SJSA1 (cell line): ENCODE measurements at regions not wholly inside any gene's neighbourhood (a gene's known extent, or its start where the extent isn't known, plus 50 kb on each side); places are given as distances from the start of the nearest gene placed in this dataset.

Experiments used
- DNase-seq, 2 experiments: peaks; one replicate each; pipeline ENCODE4 v3.0.0-alpha.2; 2015 to 2020; ENCODE audit warnings: low spot score in 2 of 2, low read depth in 1 of 2
- H3K27ac ChIP-seq: fragments of 250-450 bp; sonication (Bioruptor Pico); 2 replicates; pipeline ENCODE4 v1.5.1; 2020; ENCODE audit warnings: mild to moderate bottlenecking, moderate library complexity
- H3K27me3 ChIP-seq: fragments of 250-450 bp; sonication (Bioruptor Pico); replicated peaks from 2 replicates; pipeline ENCODE4 v1.5.1; 2020; ENCODE audit warnings: mild to moderate bottlenecking, moderate library complexity
- H3K36me3 ChIP-seq: fragments of 250-450 bp; sonication (Bioruptor Pico); 2 replicates; pipeline ENCODE4 v1.5.1; 2020; ENCODE audit warnings: mild to moderate bottlenecking
- H3K4me1 ChIP-seq: fragments of 250-450 bp; sonication (Bioruptor Pico); replicated peaks from 2 replicates; pipeline ENCODE4 v1.6.1; 2021; ENCODE audit warnings: mild to moderate bottlenecking
- H3K4me3 ChIP-seq: fragments of 250-450 bp; sonication (Bioruptor Pico); 2 replicates; pipeline ENCODE4 v1.5.1; 2020; ENCODE audit warnings: mild to moderate bottlenecking
- H3K9me3 ChIP-seq: fragments of 250-450 bp; sonication (Bioruptor Pico); replicated peaks from 2 replicates; pipeline ENCODE4 v1.5.1; 2020; ENCODE audit warnings: mild to moderate bottlenecking

- Histone ChIP-seq H3K36me3 (no peaks in the 10 kb centered on the region), H3K4me3 (no peak overlapping the region), H3K27me3 (no peaks in the 10 kb centered on the region), H3K9me3 (no peaks in the 10 kb centered on the region), H3K4me1 (no peaks in the 10 kb centered on the region), H3K27ac (no peak overlapping the region)
- no peak for DNase-seq
These were observed 233.5 kb downstream of the MATN1 start for GRCh38 chr1:30489737-30490389.

- no peaks in the 10 kb centered on the region for H3K27me3 ChIP-seq
These were observed 235.0 kb downstream of the MATN1 start for GRCh38 chr1:30488324-30488913.

DNA sequence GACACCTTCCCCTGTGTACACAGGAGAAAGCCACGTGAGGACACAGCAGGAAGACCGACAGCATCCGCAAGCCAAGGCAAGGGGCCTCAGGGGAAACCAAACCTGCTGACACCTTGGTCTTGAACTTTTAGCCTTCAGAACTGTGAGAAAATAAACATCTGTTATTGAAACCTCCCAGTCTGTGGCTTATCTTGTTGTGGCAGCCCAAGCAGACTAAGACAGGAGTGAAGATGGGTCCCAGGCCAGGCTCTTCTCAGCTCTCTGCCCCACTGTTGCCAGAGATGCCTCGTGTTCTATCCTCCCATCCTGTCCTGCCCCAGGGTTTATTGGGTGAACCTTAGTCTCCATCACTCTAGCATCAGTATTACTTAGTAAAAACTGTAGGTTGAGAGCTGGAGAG is 236.3 kb downstream of the MATN1 start:
- no peak overlapping the region for H3K27ac ChIP-seq
- no peak for DNase-seq
- H3K4me1 ChIP-seq: no peaks in the 10 kb centered on the region
- H3K4me3 ChIP-seq: no peak overlapping the region
- peaks cover 8% of the 10 kb centered on the region for H3K9me3 ChIP-seq
- H3K36me3 ChIP-seq: no peaks in the 10 kb centered on the region
- no peaks in the 10 kb centered on the region for H3K27me3 ChIP-seq

More at GRCh38 chr1:30488324-30488913, 235.0 kb downstream of the MATN1 start:
- Histone ChIP-seq H3K36me3 (no peaks in the 10 kb centered on the region), H3K4me3 (no peak overlapping the region), H3K27ac (no peak overlapping the region), H3K4me1 (no peaks in the 10 kb centered on the region), H3K9me3 (no peaks in the 10 kb centered on the region)
- DNase-seq: no peak

GRCh38 chr1:30485072-30485471 is 238.3 kb downstream of the MATN1 start:
- DNase-seq: no peak
- H3K27ac ChIP-seq: no peak overlapping the region
- no peaks in the 10 kb centered on the region for H3K36me3 ChIP-seq
- H3K9me3 ChIP-seq: peaks cover 18% of the 10 kb centered on the region
- H3K4me3 ChIP-seq: no peak overlapping the region
- H3K4me1 ChIP-seq: no peaks in the 10 kb centered on the region
- no peaks in the 10 kb centered on the region for H3K27me3 ChIP-seq

GRCh38 chr1:30484668-30485067 is 238.7 kb downstream of the MATN1 start:
- Histone ChIP-seq H3K36me3 (no peaks in the 10 kb centered on the region), H3K27ac (no peak overlapping the region), H3K9me3 (peaks cover 18% of the 10 kb centered on the region), H3K4me3 (no peak overlapping the region), H3K4me1 (no peaks in the 10 kb centered on the region), H3K27me3 (no peaks in the 10 kb centered on the region)
- no peak for DNase-seq

GRCh38 chr1:30479575-30479974 is 243.8 kb downstream of the MATN1 start:
- Histone ChIP-seq H3K9me3 (peaks cover 18% of the 10 kb centered on the region), H3K27me3 (no peaks in the 10 kb centered on the region), H3K36me3 (no peaks in the 10 kb centered on the region), H3K27ac (no peak overlapping the region), H3K4me1 (no peaks in the 10 kb centered on the region), H3K4me3 (no peak overlapping the region)
- DNase-seq: no peak

DNA sequence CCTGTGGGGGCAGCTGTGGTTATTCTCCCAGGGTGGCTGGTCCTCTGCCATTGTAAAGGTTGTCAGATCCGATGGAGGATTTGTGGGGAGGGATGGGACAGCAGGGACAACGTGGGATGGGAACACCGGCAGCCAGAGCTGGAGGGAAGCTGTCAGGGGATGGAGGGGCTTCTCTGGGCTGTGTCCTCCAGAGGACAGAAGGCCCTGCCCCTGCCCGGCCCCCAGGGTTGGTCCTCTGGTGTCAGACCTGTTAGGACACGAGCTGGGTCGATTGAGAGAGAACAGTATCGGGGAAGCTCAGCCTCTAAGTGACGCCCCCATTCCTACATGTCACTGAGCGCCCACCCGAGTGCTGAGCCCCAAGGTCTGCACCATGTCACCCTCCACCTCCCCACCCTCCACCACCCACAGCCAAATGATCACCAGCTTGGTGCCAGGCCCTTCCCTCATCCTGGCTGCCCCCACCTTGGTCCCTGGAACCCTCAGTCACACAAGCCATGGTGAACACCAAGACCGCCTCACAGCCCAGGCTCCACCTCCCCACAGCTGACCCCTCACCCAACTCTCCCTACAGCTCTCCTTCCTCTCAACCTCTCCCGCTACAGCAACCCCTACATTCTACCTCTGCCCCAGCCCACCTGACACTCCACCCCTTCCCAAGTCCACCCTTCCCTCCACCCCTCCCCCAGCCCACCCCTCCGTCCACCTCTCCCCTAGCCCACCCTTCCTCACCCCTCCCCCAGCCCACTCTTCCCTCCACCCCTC is 244.4 kb downstream of the MATN1 start:
- Histone ChIP-seq H3K4me3 (no peak overlapping the region), H3K27me3 (no peaks in the 10 kb centered on the region), H3K4me1 (no peaks in the 10 kb centered on the region), H3K9me3 (peaks cover 18% of the 10 kb centered on the region), H3K27ac (no peak overlapping the region), H3K36me3 (no peaks in the 10 kb centered on the region)
- peak in 1 of 2 experiments; percentile 33 for DNase-seq

- Histone ChIP-seq H3K4me1 (no peaks in the 10 kb centered on the region), H3K36me3 (no peaks in the 10 kb centered on the region), H3K4me3 (no peak overlapping the region), H3K27me3 (no peaks in the 10 kb centered on the region), H3K9me3 (peaks cover 18% of the 10 kb centered on the region), H3K27ac (no peak overlapping the region)
- peak in 1 of 2 experiments; percentile 34 for DNase-seq
These were observed 245.1 kb downstream of the MATN1 start for GRCh38 chr1:30478283-30478682.

DNA sequence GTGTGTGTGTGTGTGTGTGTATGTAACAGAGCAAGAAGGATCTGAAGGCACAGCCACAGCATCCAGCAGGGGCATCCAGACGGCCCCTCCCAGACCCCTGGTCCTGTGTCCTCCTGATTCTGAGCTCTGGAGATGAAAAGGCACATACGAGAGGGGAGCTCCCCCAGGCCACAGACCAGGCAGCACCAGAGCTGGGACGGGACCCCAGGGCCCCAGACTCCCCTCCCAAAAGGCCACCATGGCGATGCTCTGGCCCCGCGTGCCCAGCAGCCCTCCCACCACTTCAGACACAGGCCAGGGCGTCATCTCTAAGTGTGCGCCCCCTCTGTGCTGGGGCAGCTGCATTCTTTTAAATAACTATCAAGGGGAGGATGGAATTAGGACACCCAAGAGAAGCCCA is 245.8 kb downstream of the MATN1 start:
- peak in 1 of 2 experiments; percentile 35 for DNase-seq
- Histone ChIP-seq H3K27me3 (no peaks in the 10 kb centered on the region), H3K36me3 (no peaks in the 10 kb centered on the region), H3K27ac (no peak overlapping the region), H3K4me3 (no peak overlapping the region), H3K4me1 (no peaks in the 10 kb centered on the region), H3K9me3 (peaks cover 14% of the 10 kb centered on the region)

- Histone ChIP-seq H3K36me3 (no peaks in the 10 kb centered on the region), H3K4me1 (no peaks in the 10 kb centered on the region), H3K27me3 (no peaks in the 10 kb centered on the region), H3K27ac (no peak overlapping the region), H3K9me3 (peaks cover 10% of the 10 kb centered on the region; the same call in 1 of the 2 replicates), H3K4me3 (no peak overlapping the region)
- peak in 1 of 2 experiments; percentile 28 for DNase-seq
These were observed 246.4 kb downstream of the MATN1 start for GRCh38 chr1:30476911-30477459.

GRCh38 chr1:30476476-30476875 is 246.9 kb downstream of the MATN1 start:
- Histone ChIP-seq H3K36me3 (no peaks in the 10 kb centered on the region), H3K27ac (no peak overlapping the region), H3K4me1 (no peaks in the 10 kb centered on the region), H3K27me3 (no peaks in the 10 kb centered on the region), H3K9me3 (peaks cover 10% of the 10 kb centered on the region; the same call in 1 of the 2 replicates), H3K4me3 (no peak overlapping the region)
- DNase-seq: peak in 1 of 2 experiments; percentile 17

DNA sequence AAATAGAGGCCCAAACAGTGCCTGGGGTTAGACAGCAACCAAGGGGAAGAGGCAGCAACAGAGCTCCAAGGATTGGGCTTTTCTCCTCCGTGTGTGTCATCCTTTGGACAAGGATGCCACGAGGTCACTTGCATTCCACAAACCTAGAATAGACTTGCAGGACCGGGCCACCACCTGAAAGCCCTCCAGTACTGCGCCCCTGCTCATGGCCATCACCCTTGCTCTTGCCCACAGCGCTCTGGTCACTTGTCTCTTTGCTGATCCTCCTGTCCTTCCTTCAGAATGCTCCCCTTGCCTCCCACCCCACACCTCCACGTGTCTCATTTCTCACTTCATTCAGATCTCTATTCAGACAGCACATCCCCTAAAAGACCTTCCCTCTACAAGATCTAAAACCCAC is 247.4 kb downstream of the MATN1 start:
- peaks cover 5% of the 10 kb centered on the region; the same call in 1 of the 2 replicates for H3K9me3 ChIP-seq
- no peak overlapping the region for H3K4me3 ChIP-seq
- no peak for DNase-seq

DNA sequence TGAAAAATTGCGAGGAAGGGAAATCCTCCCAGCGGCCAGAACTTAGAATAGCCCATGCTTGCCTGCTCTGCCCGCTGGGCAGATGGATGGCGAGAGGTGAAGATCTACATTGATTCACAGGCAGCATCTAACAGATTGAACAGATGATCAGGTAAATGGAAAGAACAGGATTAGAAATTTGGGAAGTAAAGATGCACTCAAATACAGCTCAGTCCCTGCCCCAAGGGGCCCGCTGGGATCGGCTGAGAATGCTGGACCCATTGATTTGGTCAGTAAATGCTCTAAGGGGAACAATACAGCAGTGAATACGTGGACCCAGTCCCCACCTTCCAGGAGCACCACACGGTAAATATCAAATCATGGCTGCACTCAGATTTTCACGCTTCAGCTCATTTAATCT is 248.2 kb downstream of the MATN1 start:
- H3K27me3 ChIP-seq: no peaks in the 10 kb centered on the region

More for the DNA sequence above, 247.4 kb downstream of the MATN1 start:
- no peaks in the 10 kb centered on the region for H3K36me3 ChIP-seq
- no peak overlapping the region for H3K27ac ChIP-seq
- no peaks in the 10 kb centered on the region for H3K4me1 ChIP-seq
- H3K27me3 ChIP-seq: no peaks in the 10 kb centered on the region

GRCh38 chr1:30474818-30475200 is 248.6 kb downstream of the MATN1 start:
- Histone ChIP-seq H3K36me3 (no peaks in the 10 kb centered on the region), H3K9me3 (no peaks in the 10 kb centered on the region), H3K4me3 (no peak overlapping the region), H3K4me1 (no peaks in the 10 kb centered on the region), H3K27ac (no peak overlapping the region), H3K27me3 (no peaks in the 10 kb centered on the region)
- no peak for DNase-seq

More for the DNA sequence above, 248.2 kb downstream of the MATN1 start:
- Histone ChIP-seq H3K36me3 (no peaks in the 10 kb centered on the region), H3K27ac (no peak overlapping the region), H3K4me1 (no peaks in the 10 kb centered on the region), H3K9me3 (peaks cover under 1% of the 10 kb centered on the region; the same call in 1 of the 2 replicates), H3K4me3 (no peak overlapping the region)
- no peak for DNase-seq
